ENCODE measurements at regions not wholly inside any gene's neighbourhood (a gene's known extent, or its start where the extent isn't known, plus 50 kb on each side); places are given as distances from the start of the nearest gene placed in this dataset.

- TF ChIP-seq CEBPB (IDR thresholded peaks at IDR 0.05): no peak
- no peak for TF ChIP-seq REST (IDR thresholded peaks at IDR 0.05; ENCODE audit: low read depth)
- TF ChIP-seq EP300 (IDR thresholded peaks at IDR 0.05; ENCODE audit: borderline replicate concordance): no peak
- TF ChIP-seq NFIC (IDR thresholded peaks at IDR 0.05): no peak
- TF ChIP-seq CREB1 (IDR thresholded peaks at IDR 0.05; ENCODE audit: low read depth): no peak
- TF ChIP-seq ZBTB7A (IDR thresholded peaks at IDR 0.05; ENCODE audit: low read depth): no peak
- TF ChIP-seq RAD21 (IDR thresholded peaks at IDR 0.05; ENCODE audit: low read depth): no peak
- TF ChIP-seq TCF12 (IDR thresholded peaks at IDR 0.05; ENCODE audit: low read depth): no peak
- no peak for TF ChIP-seq USF1 (IDR thresholded peaks at IDR 0.05)
- TF ChIP-seq YY1 (IDR thresholded peaks at IDR 0.05; ENCODE audit: low read depth): no peak
- no peak for TF ChIP-seq FOXM1 (IDR thresholded peaks at IDR 0.05; ENCODE audit: borderline replicate concordance, low read depth)
- no peak for TF ChIP-seq TAF1 (IDR thresholded peaks at IDR 0.05; ENCODE audit: low read depth)
- TF ChIP-seq, protein P1, sequence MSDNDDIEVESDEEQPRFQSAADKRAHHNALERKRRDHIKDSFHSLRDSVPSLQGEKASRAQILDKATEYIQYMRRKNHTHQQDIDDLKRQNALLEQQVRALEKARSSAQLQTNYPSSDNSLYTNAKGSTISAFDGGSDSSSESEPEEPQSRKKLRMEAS (IDR thresholded peaks at IDR 0.05): no peak
Measured at GRCh38 chr4:74534936-74535335, 90.0 kb downstream of the AREG start.

All from Ishikawa (cell line).